ENCODE measurements at regions not wholly inside any gene's neighbourhood (a gene's known extent, or its start where the extent isn't known, plus 50 kb on each side); places are given as distances from the start of the nearest gene placed in this dataset.

- DNase-seq (ENCODE audit: low read depth): no peak
Observed at GRCh38 chr10:3408603-3409365, 236.2 kb upstream of the PITRM1 start.

- DNase-seq (ENCODE audit: low read depth): no peak
Observed at GRCh38 chr10:3407208-3407607, 234.6 kb upstream of the PITRM1 start.

GRCh38 chr10:3406556-3406955, 234.0 kb upstream of the PITRM1 start:
- no peak for DNase-seq (ENCODE audit: low read depth)

- no peak for DNase-seq (ENCODE audit: low read depth)
Observed at GRCh38 chr10:3404381-3404780, 231.8 kb upstream of the PITRM1 start.

DNA sequence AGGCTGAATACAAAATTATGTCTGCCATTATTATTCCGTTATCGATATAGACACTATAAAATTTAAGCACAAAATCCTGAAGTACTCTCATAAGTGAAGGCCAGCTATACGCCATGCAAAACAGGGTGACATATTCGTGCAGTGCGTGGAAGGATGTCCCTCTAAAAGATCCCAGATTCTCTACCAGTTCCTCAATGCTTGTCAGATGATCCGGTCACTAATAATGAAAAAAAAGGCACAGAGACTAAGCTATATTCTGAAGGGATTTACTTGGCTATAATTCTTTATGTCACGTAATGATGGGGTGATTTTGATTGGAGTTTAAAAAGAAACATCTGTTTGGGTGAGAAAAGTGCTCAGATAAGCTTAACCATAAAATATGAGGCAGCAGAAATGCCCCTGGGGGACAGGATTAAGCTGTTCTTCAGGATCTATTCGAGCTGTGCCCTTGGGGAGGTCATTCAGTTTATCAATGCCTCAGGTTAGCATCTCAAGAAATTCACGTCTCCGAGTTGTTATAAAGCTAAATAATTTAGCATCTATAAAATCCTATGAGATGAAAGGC, 229.7 kb upstream of the PITRM1 start:
- DNase-seq (ENCODE audit: low read depth): no peak

DNA sequence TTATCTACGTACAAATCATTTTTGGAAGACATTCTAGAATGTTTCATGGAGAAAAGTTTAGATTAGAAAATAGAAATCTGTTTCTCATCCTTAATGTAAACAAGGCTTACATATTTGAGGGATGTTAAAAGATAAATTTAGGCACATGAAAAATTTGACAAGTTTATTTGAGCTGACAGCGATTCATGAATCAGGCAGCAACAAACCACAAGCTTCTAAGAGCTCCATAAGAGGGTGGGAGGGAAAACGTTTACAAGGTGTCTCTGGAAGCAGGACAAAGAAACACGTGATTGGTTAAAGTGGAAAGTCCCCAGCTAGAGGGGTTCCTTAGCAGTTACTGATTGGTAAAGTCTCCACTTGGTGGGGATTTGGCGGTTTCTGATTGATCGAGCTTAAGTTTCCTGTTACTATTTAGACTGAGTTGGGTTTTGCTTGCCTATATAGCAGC, 228.9 kb upstream of the PITRM1 start:
- peak; percentile 78 for DNase-seq (ENCODE audit: low read depth)

DNA sequence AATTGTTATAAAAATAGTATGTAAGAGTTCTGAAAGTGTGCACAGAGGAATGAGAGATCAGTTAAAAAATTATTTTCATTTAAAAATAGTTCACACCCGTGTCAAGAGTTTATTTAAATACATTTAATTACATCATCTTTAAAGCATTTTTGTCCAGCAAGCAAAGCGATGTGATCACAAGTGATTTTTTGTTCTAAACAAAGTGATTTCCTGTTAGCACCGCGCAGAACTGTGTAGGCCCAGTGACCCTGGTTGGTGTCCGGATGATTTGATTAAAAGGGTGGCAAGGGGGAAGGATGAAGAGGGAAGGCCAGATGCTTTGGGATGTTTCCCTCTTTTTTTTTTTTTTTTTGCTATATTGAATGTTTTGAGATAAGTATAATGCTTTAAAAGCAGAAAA, 227.8 kb upstream of the PITRM1 start:
- DNase-seq (ENCODE audit: low read depth): no peak

DNA sequence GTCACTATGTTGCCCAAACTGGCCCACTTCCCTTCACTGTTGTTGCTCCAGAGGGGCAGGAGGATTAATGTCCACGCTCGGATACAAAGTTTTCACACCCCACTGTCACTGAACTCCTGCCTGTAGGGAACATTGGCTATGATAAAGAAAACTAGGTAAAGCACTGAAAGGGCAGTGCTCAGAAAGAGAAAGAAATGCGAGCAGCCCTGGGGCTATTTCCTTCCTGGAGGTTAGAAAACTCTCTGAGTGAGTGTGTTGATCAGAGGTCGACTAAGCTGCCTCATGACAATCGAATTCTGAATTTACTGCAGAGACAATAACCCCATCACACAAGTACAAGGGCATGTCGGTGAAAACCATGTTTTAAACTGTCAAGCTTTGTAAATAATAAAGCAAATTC, 227.2 kb upstream of the PITRM1 start:
- DNase-seq (ENCODE audit: low read depth): no peak

DNA sequence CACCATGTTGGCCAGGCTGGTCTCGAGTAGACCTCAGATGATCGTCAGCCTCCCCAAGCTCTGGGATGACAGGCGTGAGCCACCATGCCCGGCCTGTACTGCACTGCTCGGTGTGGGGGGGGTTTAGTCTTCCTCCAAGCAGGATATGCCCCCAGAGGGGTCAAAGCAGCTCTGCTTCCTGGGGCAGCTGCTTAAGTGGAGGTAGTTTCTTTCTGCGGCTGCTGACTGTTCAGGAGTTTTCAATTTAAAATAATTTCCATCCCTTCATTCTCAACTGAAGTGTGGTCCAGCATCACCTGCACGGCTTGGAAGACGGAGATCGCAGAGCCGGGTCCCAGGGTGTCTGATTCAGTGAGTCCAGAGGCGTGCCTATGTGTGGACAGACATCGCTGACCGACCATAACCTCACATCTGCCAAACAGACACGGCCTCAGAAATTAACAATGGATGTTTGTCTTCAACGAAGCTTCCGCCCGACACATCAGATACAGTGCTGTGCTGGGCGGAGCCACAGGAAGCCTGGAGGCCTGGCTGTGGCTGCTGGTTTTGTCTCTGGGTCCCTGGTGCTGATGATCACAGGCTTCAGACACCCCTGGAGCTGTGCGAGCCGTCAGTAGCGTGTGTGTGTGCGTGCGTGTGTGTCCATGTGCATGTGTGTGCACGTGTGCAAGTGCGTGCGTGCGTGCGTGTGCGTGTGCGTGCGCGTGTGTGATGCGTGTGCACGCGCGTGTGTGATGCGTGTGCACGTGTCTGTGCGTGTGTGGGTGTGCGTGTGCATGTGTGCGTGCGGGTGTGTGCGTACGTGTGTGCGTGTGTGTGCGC, 226.5 kb upstream of the PITRM1 start:
- DNase-seq (ENCODE audit: low read depth): no peak

DNA sequence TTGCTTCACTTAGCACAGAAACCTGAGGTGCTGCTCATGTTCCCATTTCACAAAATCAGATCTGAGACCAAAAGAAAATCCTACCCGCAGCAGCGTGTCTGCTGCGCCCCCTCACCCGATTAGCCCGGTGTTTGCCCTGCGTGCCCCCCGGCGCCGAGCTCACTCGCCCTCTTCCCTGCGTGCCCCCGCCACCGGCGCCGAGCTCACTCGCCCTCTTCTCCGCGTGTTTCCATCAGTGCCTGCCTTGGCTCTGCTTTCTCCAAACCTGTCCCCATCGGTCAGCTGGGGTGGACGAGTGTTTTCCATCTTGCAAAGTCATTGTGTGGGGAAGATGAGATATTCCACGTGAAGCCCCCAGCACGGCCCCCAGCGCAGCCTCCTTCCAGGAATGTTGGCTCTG, 225.3 kb upstream of the PITRM1 start:
- DNase-seq (ENCODE audit: low read depth): no peak

- no peak for DNase-seq (ENCODE audit: low read depth)
Observed at GRCh38 chr10:3397231-3397630, 224.6 kb upstream of the PITRM1 start.

DNA sequence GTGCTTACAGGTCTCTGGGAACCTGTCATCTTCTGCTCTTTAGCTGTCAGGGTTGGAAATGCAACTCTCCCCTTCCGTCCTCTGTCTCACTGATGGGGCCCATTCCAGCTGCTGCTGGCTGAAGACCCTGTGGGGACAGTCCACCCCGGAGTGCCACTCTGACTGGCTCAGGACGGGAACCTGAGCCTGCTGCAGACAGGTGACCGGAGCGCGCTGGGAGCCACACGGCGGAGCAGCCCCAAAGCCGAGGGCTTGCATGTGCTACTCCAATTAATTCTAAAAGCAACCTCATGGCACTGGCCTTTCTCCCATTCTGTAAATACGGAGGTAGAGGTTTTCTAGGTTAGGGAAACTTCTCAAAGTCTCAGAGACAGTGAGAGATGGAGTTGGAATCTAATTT, 223.5 kb upstream of the PITRM1 start:
- no peak for DNase-seq (ENCODE audit: low read depth)

- no peak for DNase-seq (ENCODE audit: low read depth)
Observed at GRCh38 chr10:3395458-3395861, 222.9 kb upstream of the PITRM1 start.

- no peak for DNase-seq (ENCODE audit: low read depth)
Observed at GRCh38 chr10:3395041-3395440, 222.5 kb upstream of the PITRM1 start.

- DNase-seq (ENCODE audit: low read depth): no peak
Observed at GRCh38 chr10:3393958-3394357, 221.4 kb upstream of the PITRM1 start.

- DNase-seq (ENCODE audit: low read depth): no peak
Observed at GRCh38 chr10:3391657-3392056, 219.1 kb upstream of the PITRM1 start.

GRCh38 chr10:3389130-3389529, 216.5 kb upstream of the PITRM1 start:
- no peak for DNase-seq (ENCODE audit: low read depth)

DNA sequence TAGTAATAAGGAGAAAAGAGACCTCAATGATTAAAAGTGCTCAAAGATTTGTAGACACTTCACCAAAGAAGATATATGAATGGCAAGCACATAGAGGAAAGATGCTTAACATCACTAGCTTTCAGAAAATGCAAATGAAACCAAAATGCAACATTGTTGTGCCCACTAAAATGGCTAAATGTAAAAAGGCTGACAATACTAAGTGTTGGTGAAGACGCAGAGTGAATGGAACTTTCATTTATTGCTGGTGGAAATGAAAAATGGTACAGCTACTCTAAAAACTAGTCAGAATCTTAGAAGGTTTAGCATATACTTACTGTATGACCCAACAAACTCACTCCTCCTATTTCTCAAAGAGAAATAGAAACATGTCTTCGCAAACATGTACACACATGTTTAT, 212.9 kb upstream of the PITRM1 start:
- DNase-seq (ENCODE audit: low read depth): no peak

GRCh38 chr10:3382092-3382491, 209.5 kb upstream of the PITRM1 start:
- DNase-seq (ENCODE audit: low read depth): no peak

- no peak for DNase-seq (ENCODE audit: low read depth)
Observed at GRCh38 chr10:3380406-3381050, 207.9 kb upstream of the PITRM1 start.

- no peak for DNase-seq (ENCODE audit: low read depth)
Observed at GRCh38 chr10:3376631-3377030, 204.0 kb upstream of the PITRM1 start.

- DNase-seq (ENCODE audit: low read depth): no peak
Observed at GRCh38 chr10:3375505-3375904, 202.9 kb upstream of the PITRM1 start.

- no peak for DNase-seq (ENCODE audit: low read depth)
Observed at GRCh38 chr10:3374914-3375313, 202.3 kb upstream of the PITRM1 start.

Data from non-pigmented ciliary epithelial cell (primary cell).